ENCODE measurements at regions not wholly inside any gene's neighbourhood (a gene's known extent, or its start where the extent isn't known, plus 50 kb on each side); places are given as distances from the start of the nearest gene placed in this dataset.

DNA sequence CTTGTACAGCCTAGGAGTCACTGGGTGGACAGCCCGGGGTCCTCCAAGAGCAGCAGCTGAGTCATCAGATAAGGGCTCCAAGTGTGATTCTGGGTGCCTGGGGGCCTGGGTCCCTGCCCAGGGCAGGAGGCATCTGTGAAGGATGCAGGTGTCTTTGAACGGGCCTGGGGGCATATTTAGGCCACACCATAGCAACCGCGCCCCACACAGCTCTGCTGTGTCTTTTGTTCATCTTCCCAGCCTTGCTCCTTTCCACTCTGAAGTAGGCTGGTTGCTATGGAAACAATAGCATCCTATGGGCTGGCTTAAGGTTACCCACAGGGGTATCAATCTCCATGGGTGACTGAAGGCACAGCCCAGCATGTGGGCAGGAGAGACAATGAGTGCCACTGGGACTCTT, 324.7 kb downstream of the TCERG1L start:
- TF ChIP-seq CTCF (IDR thresholded peaks at IDR 0.05; ENCODE audit: insufficient read depth, low read length) (no peak), REST (IDR thresholded peaks at IDR 0.05; ENCODE audit: insufficient replicate concordance, low read depth) (no peak), POLR2AphosphoS5 (IDR thresholded peaks at IDR 0.05; ENCODE audit: low read depth) (no peak)
